ENCODE measurements at regions not wholly inside any gene's neighbourhood (a gene's known extent, or its start where the extent isn't known, plus 50 kb on each side); places are given as distances from the start of the nearest gene placed in this dataset.

DNA sequence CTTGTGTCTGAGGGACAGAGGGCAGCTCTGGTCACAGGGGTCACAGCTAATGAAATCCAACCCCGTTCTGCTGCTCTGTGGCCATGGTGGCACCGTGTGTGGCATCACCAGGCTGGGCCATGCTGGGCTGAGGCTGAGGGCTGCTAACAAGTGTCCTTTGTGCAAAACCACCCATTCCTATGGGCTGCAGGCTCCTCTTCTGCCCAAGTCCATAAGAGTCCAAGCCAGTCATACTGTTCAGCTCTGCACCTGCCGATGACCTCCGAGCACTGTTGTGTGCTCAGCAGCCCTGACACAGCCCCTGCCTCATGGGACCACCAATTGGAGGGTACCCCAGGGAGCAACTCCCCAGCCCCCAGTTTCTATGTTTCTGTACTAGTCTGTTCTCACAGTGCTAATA is 133.1 kb downstream of the WDR11 start:
- no peak for DNase-seq (ENCODE audit: low read depth)
- TF ChIP-seq, protein P1, sequence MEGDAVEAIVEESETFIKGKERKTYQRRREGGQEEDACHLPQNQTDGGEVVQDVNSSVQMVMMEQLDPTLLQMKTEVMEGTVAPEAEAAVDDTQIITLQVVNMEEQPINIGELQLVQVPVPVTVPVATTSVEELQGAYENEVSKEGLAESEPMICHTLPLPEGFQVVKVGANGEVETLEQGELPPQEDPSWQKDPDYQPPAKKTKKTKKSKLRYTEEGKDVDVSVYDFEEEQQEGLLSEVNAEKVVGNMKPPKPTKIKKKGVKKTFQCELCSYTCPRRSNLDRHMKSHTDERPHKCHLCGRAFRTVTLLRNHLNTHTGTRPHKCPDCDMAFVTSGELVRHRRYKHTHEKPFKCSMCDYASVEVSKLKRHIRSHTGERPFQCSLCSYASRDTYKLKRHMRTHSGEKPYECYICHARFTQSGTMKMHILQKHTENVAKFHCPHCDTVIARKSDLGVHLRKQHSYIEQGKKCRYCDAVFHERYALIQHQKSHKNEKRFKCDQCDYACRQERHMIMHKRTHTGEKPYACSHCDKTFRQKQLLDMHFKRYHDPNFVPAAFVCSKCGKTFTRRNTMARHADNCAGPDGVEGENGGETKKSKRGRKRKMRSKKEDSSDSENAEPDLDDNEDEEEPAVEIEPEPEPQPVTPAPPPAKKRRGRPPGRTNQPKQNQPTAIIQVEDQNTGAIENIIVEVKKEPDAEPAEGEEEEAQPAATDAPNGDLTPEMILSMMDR (conservative IDR thresholded peaks at IDR 0.05; ENCODE audit: low read length) = no peak
- H3K4me3 ChIP-seq (ENCODE audit: low read length) = no peak overlapping the region

DNA sequence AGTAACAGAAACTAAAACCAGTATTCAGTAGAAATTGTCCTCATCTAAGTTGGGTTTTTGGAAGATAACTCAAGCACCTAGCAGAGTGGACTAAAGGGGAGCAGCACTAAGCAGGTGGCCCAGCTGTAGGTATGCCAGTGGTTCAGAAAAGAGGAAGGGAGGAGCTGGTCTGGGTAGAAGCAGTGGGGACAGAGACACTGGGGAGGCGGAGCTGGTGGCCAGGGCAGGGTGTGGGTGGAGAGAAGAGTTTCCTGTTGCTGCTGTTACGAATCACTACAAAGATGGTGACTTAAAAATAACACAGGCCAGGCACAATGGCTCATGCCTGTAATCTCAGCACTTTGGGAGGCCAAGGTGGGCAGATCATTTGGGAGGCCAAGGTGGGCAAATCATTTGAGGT is 136.2 kb downstream of the WDR11 start:
- no peak for DNase-seq (ENCODE audit: low read depth)
- H3K4me3 ChIP-seq (ENCODE audit: low read length) = no peak overlapping the region
- TF ChIP-seq, protein P1 (conservative IDR thresholded peaks at IDR 0.05; ENCODE audit: low read length) = no peak

DNA sequence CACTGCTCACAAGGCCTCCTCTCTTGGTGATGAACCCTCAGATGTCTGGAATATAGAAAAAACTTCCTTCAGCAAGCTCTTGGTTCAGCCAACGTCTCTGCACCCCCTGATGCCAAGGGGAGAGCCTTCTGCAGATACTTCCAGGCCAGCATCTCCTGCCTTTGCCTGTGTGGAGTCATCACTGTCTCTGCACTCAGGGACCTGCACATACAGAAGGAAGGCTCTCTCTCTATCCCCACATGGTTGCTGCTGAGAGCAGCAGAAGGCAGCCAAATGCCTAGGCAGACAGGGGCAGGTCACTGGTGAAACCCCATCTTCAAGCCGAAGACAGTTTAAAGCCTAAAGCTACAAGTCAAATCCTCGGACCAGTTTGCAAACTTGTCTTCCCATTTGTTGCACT is 137.6 kb downstream of the WDR11 start:
- H3K4me3 ChIP-seq (ENCODE audit: low read length) = no peak overlapping the region
- no peak for DNase-seq (ENCODE audit: low read depth)
- TF ChIP-seq, protein P1 (conservative IDR thresholded peaks at IDR 0.05; ENCODE audit: low read length) = no peak

DNA sequence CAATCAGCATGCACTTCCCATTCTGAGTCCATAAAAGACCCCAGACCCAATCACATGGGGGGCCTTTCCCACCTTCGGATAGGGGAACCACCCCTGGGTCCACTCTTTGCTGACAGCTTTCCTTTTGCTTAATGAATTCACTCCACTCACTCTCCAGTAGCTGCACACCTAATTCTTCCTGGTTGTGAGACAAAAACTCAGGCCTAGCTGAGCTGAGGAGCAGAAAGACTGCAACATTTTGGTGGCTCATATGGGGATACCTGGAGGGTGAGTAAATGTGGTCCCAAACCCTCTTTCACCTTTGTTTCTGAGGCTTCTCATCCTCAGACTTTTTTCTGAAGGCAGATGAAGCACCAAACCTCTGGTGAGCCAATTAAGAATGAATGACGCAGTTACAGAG is 138.1 kb downstream of the WDR11 start:
- DNase-seq (ENCODE audit: low read depth) = no peak
- TF ChIP-seq, protein P1 (conservative IDR thresholded peaks at IDR 0.05; ENCODE audit: low read length) = no peak
- no peak overlapping the region for H3K4me3 ChIP-seq (ENCODE audit: low read length)

DNA sequence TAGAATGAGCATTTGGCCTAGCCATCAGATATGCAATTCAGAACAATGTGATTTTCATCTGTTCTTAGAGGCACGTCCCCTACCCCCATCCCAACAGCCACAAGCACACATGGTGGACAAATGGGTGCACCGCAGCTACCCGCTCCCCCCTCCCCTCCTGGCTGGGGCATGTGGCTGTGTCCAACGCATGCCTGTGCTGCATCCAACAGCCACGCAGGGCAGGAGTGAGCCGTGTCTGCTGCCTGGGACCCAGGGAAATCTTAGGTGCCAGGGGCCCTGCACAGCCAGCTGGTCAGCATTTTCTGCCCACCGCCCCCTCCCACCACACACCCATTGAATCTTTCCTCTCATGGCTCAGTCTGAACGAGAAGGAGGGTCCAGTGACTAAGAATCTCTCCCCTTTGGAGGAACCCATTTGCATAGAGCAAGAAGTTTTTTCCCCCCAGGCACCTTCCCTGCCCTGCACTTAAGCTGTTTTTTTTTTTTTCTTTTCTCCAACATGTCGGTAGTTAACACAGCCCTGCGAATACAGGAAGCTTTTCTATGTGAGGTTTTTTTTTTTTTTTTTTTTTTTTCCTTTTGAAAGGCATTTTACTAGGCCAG is 138.9 kb downstream of the WDR11 start:
- H3K4me3 ChIP-seq (ENCODE audit: low read length) = no peak overlapping the region
- DNase-seq (ENCODE audit: low read depth) = no peak
- TF ChIP-seq, protein P1 (conservative IDR thresholded peaks at IDR 0.05; ENCODE audit: low read length) = no peak

DNA sequence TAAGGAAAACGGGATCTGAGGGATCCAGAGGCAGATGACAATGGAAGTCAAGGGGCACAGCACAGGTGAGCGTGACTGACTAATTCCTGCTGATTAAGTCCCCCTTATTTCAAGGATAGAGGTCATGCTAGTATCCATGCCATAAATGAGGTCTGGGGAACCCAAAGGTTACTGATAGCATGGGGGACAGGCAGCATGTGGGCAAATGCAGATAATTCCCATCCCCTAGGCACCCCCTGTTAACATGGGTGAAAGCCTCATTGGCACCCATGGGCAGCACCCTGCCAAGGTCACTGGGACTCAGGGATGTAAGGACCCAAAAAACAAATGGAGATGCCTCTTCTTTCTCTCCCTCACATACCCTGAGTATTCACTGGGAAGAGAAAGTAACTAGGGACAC is 139.7 kb downstream of the WDR11 start:
- DNase-seq (ENCODE audit: low read depth) = no peak
- no peak overlapping the region for H3K4me3 ChIP-seq (ENCODE audit: low read length)
- TF ChIP-seq, protein P1 (conservative IDR thresholded peaks at IDR 0.05; ENCODE audit: low read length) = no peak

DNA sequence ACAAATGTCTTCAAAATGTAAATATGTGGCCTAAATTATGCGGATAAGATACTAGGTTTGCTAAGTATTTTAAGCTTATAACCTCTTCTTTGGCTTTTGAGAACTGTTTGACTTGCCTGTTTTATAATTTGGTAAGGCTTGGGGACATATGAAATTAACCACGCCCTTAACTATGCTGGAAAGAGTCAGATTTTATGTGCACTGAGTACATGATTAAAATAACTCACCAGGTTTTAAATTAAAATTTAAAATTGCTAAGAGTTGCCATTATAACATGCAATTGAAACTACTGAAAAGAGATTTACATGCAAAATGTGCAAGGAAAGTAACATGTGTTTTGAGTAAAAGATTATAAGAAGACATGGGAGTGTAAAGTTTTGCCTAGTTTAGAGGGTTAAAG is 141.9 kb downstream of the WDR11 start:
- no peak for DNase-seq (ENCODE audit: low read depth)
- no peak overlapping the region for H3K4me3 ChIP-seq (ENCODE audit: low read length)
- TF ChIP-seq, protein P1 (conservative IDR thresholded peaks at IDR 0.05; ENCODE audit: low read length) = no peak

All from AG10803 (cell line).